Smooth muscle cell (in vitro differentiated cells): ENCODE measurements at regions not wholly inside any gene's neighbourhood (a gene's known extent, or its start where the extent isn't known, plus 50 kb on each side); places are given as distances from the start of the nearest gene placed in this dataset.

Experiments
- DNase-seq: peaks from one replicate; lab custom pipeline; 2025; ENCODE audit not compliant: unreplicated experiment; lab: John Stamatoyannopoulos, UW
- H2AFZ ChIP-seq: fragments of 200-600 bp; sonication (generic); 2 replicates; pipeline ENCODE4 v1.6.0; 2016; ENCODE audit warnings: antibody characterized with exemption, low read depth, mild to moderate bottlenecking
- H3F3A ChIP-seq: fragments of 200-600 bp; sonication (generic); 2 replicates; pipeline ENCODE4 v1.6.0; 2017; ENCODE audit warnings: antibody characterized with exemption, low read depth
- H3K27ac ChIP-seq: fragments of 200-600 bp; sonication (generic); 2 replicates; pipeline ENCODE4 v1.5.1; 2016; ENCODE audit warnings: low read depth, mild to moderate bottlenecking
- H3K27me3 ChIP-seq: fragments of 200-600 bp; sonication (generic); 2 replicates; pipeline ENCODE4 v1.6.1; 2016; ENCODE audit warnings: low read depth, mild to moderate bottlenecking
- H3K36me3 ChIP-seq: fragments of 200-600 bp; sonication (generic); 2 replicates; pipeline ENCODE4 v1.5.1; 2016; ENCODE audit warnings: low read depth
- H3K4me1 ChIP-seq: fragments of 200-600 bp; sonication (generic); 2 replicates; pipeline ENCODE4 v1.5.1; 2016; ENCODE audit warnings: low read depth
- H3K4me2 ChIP-seq: fragments of 200-600 bp; sonication (generic); 2 replicates; pipeline ENCODE4 v1.6.0; 2016; ENCODE audit warnings: mild to moderate bottlenecking
- H3K4me3 ChIP-seq: fragments of 200-600 bp; sonication (generic); 2 replicates; pipeline ENCODE4 v1.5.1; 2016; ENCODE audit warnings: mild to moderate bottlenecking
- H3K79me2 ChIP-seq: fragments of 200-600 bp; sonication (generic); 2 replicates; pipeline ENCODE4 v1.6.0; 2016; ENCODE audit warnings: low read depth, mild to moderate bottlenecking
- H3K9ac ChIP-seq: fragments of 200-600 bp; sonication (generic); 2 replicates; pipeline ENCODE4 v1.6.0; 2016; ENCODE audit warnings: low read depth
- H3K9me3 ChIP-seq: fragments of 200-600 bp; sonication (generic); replicated peaks from 2 replicates; pipeline ENCODE4 v1.5.1; 2016; ENCODE audit warnings: low read depth
- H4K20me1 ChIP-seq: fragments of 200-600 bp; sonication (generic); 2 replicates; pipeline ENCODE4 v1.6.0; 2016; ENCODE audit warnings: low read depth
- WGBS: methylation state at CpG from one replicate; pipeline ENCODE4 v1.1.7; 2016; ENCODE audit warnings: low lambda C conversion rate; 5-methylcytosine and 5-hydroxymethylcytosine counted together
- TF ChIP-seq, protein P1 (sequence below): fragments of 200-600 bp; sonication (generic); IDR thresholded peaks from 2 replicates; pipeline ENCODE4 v1.5.1; 2017; ENCODE audit warnings: borderline replicate concordance, mild to moderate bottlenecking, antibody characterized with exemption; ENCODE audit not compliant: insufficient read depth, poor library complexity, severe bottlenecking

DNA sequence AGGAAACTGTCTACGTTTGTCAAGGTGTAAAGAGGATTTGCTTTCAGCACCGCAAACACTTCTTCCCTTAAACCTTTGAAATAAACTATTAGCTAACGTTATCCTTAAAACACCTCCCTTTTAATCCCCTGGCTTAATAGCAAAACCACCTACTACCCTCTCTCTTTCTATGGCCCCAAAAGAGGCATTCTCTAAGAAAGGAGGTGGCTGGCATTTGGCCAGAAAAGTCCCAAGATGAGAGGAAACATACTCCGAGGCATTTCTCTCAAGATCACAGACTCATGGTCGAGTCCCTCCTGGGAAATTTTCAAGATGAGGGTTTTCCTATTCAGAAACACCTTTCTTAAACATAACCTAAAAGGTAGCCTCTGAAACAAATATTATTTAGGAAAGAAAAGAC lies 60.6 kb upstream of the VCX3B start:
- no peaks in the 10 kb centered on the region for H3F3A ChIP-seq
- peaks cover 3% of the 10 kb centered on the region for H3K9me3 ChIP-seq
- 67% methylated on average over 5 of the region's 5 CpGs for WGBS
- no peak overlapping the region for H3K9ac ChIP-seq
- no peaks in the 10 kb centered on the region for H3K27me3 ChIP-seq
- H3K4me2 ChIP-seq, result peak overlapping the region; percentile 28
- no peak overlapping the region for H3K4me3 ChIP-seq
- no peaks in the 10 kb centered on the region for H4K20me1 ChIP-seq
- H3K79me2 ChIP-seq, result no peaks in the 10 kb centered on the region
- no peak overlapping the region for H2AFZ ChIP-seq
- no peaks in the 10 kb centered on the region for H3K36me3 ChIP-seq
- H3K4me1 ChIP-seq, result no peaks in the 10 kb centered on the region
- DNase-seq, result no peak
- TF ChIP-seq, protein P1, sequence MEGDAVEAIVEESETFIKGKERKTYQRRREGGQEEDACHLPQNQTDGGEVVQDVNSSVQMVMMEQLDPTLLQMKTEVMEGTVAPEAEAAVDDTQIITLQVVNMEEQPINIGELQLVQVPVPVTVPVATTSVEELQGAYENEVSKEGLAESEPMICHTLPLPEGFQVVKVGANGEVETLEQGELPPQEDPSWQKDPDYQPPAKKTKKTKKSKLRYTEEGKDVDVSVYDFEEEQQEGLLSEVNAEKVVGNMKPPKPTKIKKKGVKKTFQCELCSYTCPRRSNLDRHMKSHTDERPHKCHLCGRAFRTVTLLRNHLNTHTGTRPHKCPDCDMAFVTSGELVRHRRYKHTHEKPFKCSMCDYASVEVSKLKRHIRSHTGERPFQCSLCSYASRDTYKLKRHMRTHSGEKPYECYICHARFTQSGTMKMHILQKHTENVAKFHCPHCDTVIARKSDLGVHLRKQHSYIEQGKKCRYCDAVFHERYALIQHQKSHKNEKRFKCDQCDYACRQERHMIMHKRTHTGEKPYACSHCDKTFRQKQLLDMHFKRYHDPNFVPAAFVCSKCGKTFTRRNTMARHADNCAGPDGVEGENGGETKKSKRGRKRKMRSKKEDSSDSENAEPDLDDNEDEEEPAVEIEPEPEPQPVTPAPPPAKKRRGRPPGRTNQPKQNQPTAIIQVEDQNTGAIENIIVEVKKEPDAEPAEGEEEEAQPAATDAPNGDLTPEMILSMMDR, result no peak
- H3K27ac ChIP-seq, result no peak overlapping the region

DNA sequence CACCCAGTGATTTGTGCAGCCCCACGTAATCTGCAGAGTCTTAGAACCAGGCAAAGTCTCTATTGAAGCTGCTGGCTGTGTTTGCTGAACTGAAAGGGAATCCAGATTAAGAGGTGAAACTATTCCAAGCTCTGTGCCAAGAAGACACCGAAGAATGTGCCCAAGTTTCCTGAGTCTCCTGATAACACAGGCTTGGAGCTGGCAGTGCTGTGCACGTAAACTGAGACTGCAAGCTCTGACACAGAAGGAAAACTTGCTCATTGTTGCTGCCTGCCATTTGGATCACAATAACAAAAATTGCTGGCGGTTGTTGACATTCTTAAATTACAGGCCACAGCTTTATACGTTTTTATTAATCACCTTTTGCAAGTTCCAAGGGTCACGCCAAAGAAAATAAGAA lies 60.2 kb upstream of the VCX3B start:
- Histone ChIP-seq H3K27ac (no peak overlapping the region), H3F3A (no peaks in the 10 kb centered on the region), H3K4me2 (peak overlapping the region; percentile 28), H3K9ac (no peak overlapping the region), H3K4me3 (no peak overlapping the region), H3K27me3 (no peaks in the 10 kb centered on the region), H3K36me3 (no peaks in the 10 kb centered on the region), H2AFZ (no peak overlapping the region), H3K79me2 (no peaks in the 10 kb centered on the region), H3K4me1 (no peaks in the 10 kb centered on the region), H4K20me1 (no peaks in the 10 kb centered on the region), H3K9me3 (peaks cover 3% of the 10 kb centered on the region)
- 49% methylated on average over 6 of the region's 6 CpGs for WGBS
- no peak for DNase-seq
- TF ChIP-seq, protein P1, result no peak

DNA sequence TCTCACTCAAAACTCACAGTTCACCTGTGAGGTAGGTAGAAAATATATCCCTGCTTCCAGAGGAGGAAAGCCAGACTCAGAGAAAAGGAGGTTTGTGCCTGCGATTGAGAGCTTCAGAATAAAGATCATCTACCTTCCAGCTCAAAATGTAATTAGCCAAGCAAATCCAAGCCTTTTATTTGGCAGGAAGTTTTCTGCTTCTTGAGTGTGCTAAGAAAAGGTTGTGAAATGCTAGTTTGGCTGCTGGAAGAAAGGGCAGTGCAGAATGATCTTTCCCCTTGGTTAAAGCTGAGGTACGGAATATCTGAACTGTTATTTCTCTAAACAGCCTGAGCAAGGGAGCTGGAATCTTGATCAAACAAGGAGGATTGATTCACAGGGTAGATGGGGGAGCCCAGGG lies 59.7 kb upstream of the VCX3B start:
- no peaks in the 10 kb centered on the region for H3K79me2 ChIP-seq
- H3K36me3 ChIP-seq, result no peaks in the 10 kb centered on the region
- H3F3A ChIP-seq, result no peaks in the 10 kb centered on the region
- H4K20me1 ChIP-seq, result no peaks in the 10 kb centered on the region
- H3K4me2 ChIP-seq, result no peak overlapping the region
- H3K27me3 ChIP-seq, result no peaks in the 10 kb centered on the region
- TF ChIP-seq, protein P1, result no peak
- WGBS, result 87% methylated on average over 2 of the region's 2 CpGs
- no peaks in the 10 kb centered on the region for H3K4me1 ChIP-seq
- no peak overlapping the region for H3K27ac ChIP-seq
- no peak overlapping the region for H3K9ac ChIP-seq
- DNase-seq, result no peak
- H2AFZ ChIP-seq, result no peak overlapping the region
- no peak overlapping the region for H3K4me3 ChIP-seq
- H3K9me3 ChIP-seq, result peaks cover 3% of the 10 kb centered on the region

DNA sequence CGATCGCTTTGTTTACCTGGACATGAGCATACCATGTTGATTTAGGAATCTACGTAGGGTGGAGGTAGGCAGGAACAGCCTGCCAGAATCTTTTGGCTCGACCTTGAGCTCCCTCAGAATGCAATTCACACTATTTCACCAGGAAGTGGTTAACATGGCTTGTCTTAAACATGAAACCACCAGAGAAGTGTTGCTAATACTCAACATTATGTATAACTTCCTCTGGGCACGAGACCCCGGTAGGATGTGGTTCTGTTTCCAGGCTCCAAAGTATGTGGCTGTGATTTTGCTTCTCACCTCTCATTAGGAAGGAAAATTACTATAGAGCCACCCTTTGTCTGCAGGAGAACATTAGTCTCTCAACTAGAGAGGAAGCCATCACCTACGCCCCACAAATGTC lies 59.0 kb upstream of the VCX3B start:
- TF ChIP-seq, protein P1, result no peak
- Histone ChIP-seq H3K9me3 (peaks cover under 1% of the 10 kb centered on the region), H3K27me3 (no peaks in the 10 kb centered on the region), H3K4me1 (no peaks in the 10 kb centered on the region), H2AFZ (no peak overlapping the region), H3K79me2 (no peaks in the 10 kb centered on the region), H3K9ac (no peak overlapping the region), H4K20me1 (no peaks in the 10 kb centered on the region), H3K27ac (no peak overlapping the region), H3K4me3 (no peak overlapping the region), H3K4me2 (no peak overlapping the region), H3F3A (no peaks in the 10 kb centered on the region), H3K36me3 (no peaks in the 10 kb centered on the region)
- DNase-seq, result no peak
- 73% methylated on average over 7 of the region's 7 CpGs for WGBS
